Keratinocyte (primary cell): ENCODE measurements at regions not wholly inside any gene's neighbourhood (a gene's known extent, or its start where the extent isn't known, plus 50 kb on each side); places are given as distances from the start of the nearest gene placed in this dataset.

Source experiments
- DNase-seq: peaks from one replicate; pipeline ENCODE4 v3.0.0-alpha.2; 2011; ENCODE audit warnings: low read depth, missing footprints, low spot score
- FAIRE-seq: peaks from 2 replicates; lab custom pipeline; 2011; peaks lifted over from hg19 to GRCh38; lab: Jason Lieb, UNC
- H2AFZ ChIP-seq: 2 replicates; pipeline ENCODE4 v1.6.0; 2012; ENCODE audit warnings: low read length, control low read depth, inconsistent platforms; ENCODE audit not compliant: control insufficient read depth
- H3K27ac ChIP-seq: 2 replicates; pipeline ENCODE4 v1.5.1; 2011; ENCODE audit warnings: low read length; ENCODE audit not compliant: control insufficient read depth, insufficient read depth
- H3K27me3 ChIP-seq: 3 replicates; pipeline ENCODE4 v1.6.0; 2011; ENCODE audit warnings: low read length; ENCODE audit not compliant: control insufficient read depth, insufficient read depth; ENCODE audit errors: extremely low read depth
- H3K36me3 ChIP-seq, 2 experiments: 2 replicates in 1 of 2; 3 replicates in 1 of 2; pipeline ENCODE4 v1.5.1; 2011; ENCODE audit warnings: low read length in 2 of 2, mild to moderate bottlenecking in 1 of 2; ENCODE audit not compliant: control insufficient read depth in 2 of 2, insufficient read depth in 2 of 2; ENCODE audit errors: extremely low read depth in 1 of 2
- H3K4me1 ChIP-seq: 3 replicates; pipeline ENCODE4 v1.5.1; 2011; ENCODE audit warnings: low read length; ENCODE audit not compliant: control insufficient read depth, insufficient read depth; ENCODE audit errors: extremely low read depth
- H3K4me2 ChIP-seq: 3 replicates; pipeline ENCODE4 v1.6.0; 2011; ENCODE audit warnings: low read depth, low read length; ENCODE audit not compliant: control insufficient read depth, insufficient read depth; ENCODE audit errors: extremely low read depth
- H3K4me3 ChIP-seq, 3 experiments: fragments of 200-600 bp in 1 of 3; sonication (generic) in 1 of 3; 2 replicates in 2 of 3; 3 replicates in 1 of 3; pipeline ENCODE4 v1.5.1; 2011 to 2016; ENCODE audit warnings: low read length in 3 of 3, mild to moderate bottlenecking in 3 of 3, control low read depth in 2 of 3, inconsistent platforms in 1 of 3, low read depth in 1 of 3, mixed read lengths in 1 of 3, mixed run types in 1 of 3, moderate library complexity in 1 of 3; ENCODE audit not compliant: control insufficient read depth in 2 of 3, insufficient read depth in 2 of 3; ENCODE audit errors: extremely low read depth in 1 of 3
- H3K79me2 ChIP-seq: 2 replicates; pipeline ENCODE4 v1.6.0; 2012; ENCODE audit warnings: low read length; ENCODE audit not compliant: control insufficient read depth, insufficient read depth
- H3K9ac ChIP-seq: 3 replicates; pipeline ENCODE4 v1.6.0; 2011; ENCODE audit warnings: low read length; ENCODE audit not compliant: control insufficient read depth, insufficient read depth; ENCODE audit errors: extremely low read depth
- H3K9me1 ChIP-seq: 3 replicates; pipeline ENCODE4 v1.6.0; 2011; ENCODE audit warnings: low read length; ENCODE audit not compliant: control insufficient read depth, insufficient read depth; ENCODE audit errors: extremely low read depth
- H3K9me3 ChIP-seq: 2 replicates; pipeline ENCODE4 v1.5.1; 2012; ENCODE audit warnings: low read depth, low read length; ENCODE audit not compliant: control insufficient read depth
- H4K20me1 ChIP-seq: 3 replicates; pipeline ENCODE4 v1.6.0; 2011; ENCODE audit warnings: low read length; ENCODE audit not compliant: control insufficient read depth, insufficient read depth; ENCODE audit errors: extremely low read depth
- CTCF ChIP-seq, 3 experiments: IDR thresholded peaks in 1 of 3; conservative IDR thresholded peaks in 1 of 3; optimal IDR thresholded peaks in 1 of 3; 2 replicates in 2 of 3; 3 replicates in 1 of 3; pipeline versions ENCODE3 to v1.5.1; 2011; ENCODE audit warnings: low read length in 3 of 3, mild to moderate bottlenecking in 3 of 3, moderate library complexity in 2 of 3, control low read depth in 1 of 3, inconsistent platforms in 1 of 3; ENCODE audit not compliant: insufficient read depth in 2 of 3; ENCODE audit errors: extremely low read depth in 1 of 3
- EZH2 ChIP-seq: IDR thresholded peaks from one replicate; pipeline ENCODE4 v1.6.1; 2012; ENCODE audit warnings: inconsistent platforms, mild to moderate bottlenecking, low read length, moderate library complexity
- dilution Hi-C: fragments of 300-500 bp; cut with MboI; formaldehyde crosslinking; loops from one replicate; pipeline ENCODE4 v1.7.0; 2020; ENCODE audit warnings: low sequenced_read_pairs; ENCODE audit not compliant: extremely low pct_ligation_motif_present

DNA sequence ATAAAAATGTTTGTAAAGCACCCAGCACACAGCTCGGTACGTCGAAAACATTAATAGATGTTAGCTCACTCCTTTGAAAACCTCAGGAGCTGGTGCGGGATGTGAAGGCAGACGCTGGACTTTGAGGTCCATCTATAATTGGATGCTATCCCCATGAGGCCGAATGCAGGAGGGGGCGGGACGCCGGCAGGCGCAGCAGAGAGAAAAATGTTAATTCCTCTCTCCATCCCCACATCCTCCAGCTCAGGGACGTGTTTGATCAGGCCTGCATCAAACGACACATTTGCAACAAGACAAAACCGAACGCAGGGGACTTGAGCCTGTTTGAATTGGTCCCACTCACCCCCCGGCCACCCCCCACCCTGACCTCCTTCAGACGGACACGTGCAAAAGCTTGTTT lies 231.0 kb downstream of the RBM19 start:
- H3K27ac ChIP-seq: no peak overlapping the region
- dilution Hi-C loops: no loop called here
- H3K27me3 ChIP-seq: no peaks in the 10 kb centered on the region

DNA sequence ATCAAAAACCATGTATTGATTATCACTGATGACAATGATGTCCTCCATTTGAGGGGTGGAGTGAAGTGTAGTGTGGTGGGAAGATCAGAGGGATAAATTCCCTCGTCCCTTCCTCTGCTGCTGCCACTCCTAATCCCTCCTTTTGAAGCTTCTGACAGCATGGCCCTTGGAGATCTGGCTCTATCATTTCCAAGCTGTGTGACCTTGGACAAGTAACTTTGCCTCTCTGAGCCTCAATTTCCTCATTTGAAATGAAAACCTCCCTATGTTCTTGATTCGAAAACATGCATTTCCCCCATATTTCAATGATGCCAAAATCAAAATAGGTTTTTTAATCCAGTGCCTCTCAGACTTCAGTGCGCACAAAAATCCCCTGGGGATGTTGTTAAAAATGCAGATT lies 231.6 kb downstream of the RBM19 start:
- DNase-seq (no peak), FAIRE-seq (no peak)
- H3K27ac ChIP-seq: no peak overlapping the region
- H3K4me3 ChIP-seq: no peak overlapping the region
- no peaks in the 10 kb centered on the region for H3K27me3 ChIP-seq
- H3K4me1 ChIP-seq: no peaks in the 10 kb centered on the region
- no peak overlapping the region for H3K9ac ChIP-seq
- H3K36me3 ChIP-seq: no peaks in the 10 kb centered on the region
- TF ChIP-seq CTCF (optimal IDR thresholded peaks at IDR 0.05 in 1 of 3, IDR thresholded peaks at IDR 0.05 in 1 of 3, conservative IDR thresholded peaks at IDR 0.05 in 1 of 3; ENCODE audit: extremely low read depth in 1 of 3, insufficient read depth in 2 of 3, low read length in 3 of 3) (no peak), EZH2 (no peak)
- no peaks in the 10 kb centered on the region for H3K9me1 ChIP-seq
- dilution Hi-C loops: no loop called here
- H2AFZ ChIP-seq: no peak overlapping the region
- H3K79me2 ChIP-seq: no peaks in the 10 kb centered on the region
- H4K20me1 ChIP-seq: no peaks in the 10 kb centered on the region
- no peak overlapping the region for H3K4me2 ChIP-seq
- no peaks in the 10 kb centered on the region for H3K9me3 ChIP-seq

More for the DNA sequence above, 231.0 kb downstream of the RBM19 start:
- Histone ChIP-seq H4K20me1 (no peaks in the 10 kb centered on the region), H3K9me3 (no peaks in the 10 kb centered on the region), H3K4me3 (no peak overlapping the region), H3K9me1 (no peaks in the 10 kb centered on the region), H2AFZ (no peak overlapping the region), H3K36me3 (no peaks in the 10 kb centered on the region), H3K79me2 (no peaks in the 10 kb centered on the region), H3K4me2 (no peak overlapping the region), H3K9ac (no peak overlapping the region), H3K4me1 (no peaks in the 10 kb centered on the region)
- FAIRE-seq: no peak
- no peak for TF ChIP-seq EZH2
- no peak for TF ChIP-seq CTCF (optimal IDR thresholded peaks at IDR 0.05 in 1 of 3, IDR thresholded peaks at IDR 0.05 in 1 of 3, conservative IDR thresholded peaks at IDR 0.05 in 1 of 3; ENCODE audit: extremely low read depth in 1 of 3, insufficient read depth in 2 of 3, low read length in 3 of 3)
- no peak for DNase-seq
